Gastroesophageal sphincter (tissue), 3 donors: ENCODE measurements at regions not wholly inside any gene's neighbourhood (a gene's known extent, or its start where the extent isn't known, plus 50 kb on each side); places are given as distances from the start of the nearest gene placed in this dataset.

Source experiments
- EP300 ChIP-seq: sonication (generic); formaldehyde crosslinking; IDR thresholded peaks from one replicate; pipeline ENCODE4 v1.6.1; 2017; ENCODE audit warnings: antibody characterized with exemption, mild to moderate bottlenecking
- POLR2AphosphoS5 ChIP-seq: sonication (generic); formaldehyde crosslinking; IDR thresholded peaks from one replicate; pipeline ENCODE4 v1.6.1; 2017; ENCODE audit warnings: antibody characterized with exemption
- TF ChIP-seq, protein P1 (sequence below), 4 experiments: fragments of 200-600 bp in 2 of 4; fragments of 450-650 bp in 2 of 4; sonication (generic) in 1 of 4; IDR thresholded peaks; one replicate each; pipeline ENCODE4 v1.5.1; 2017 to 2019; ENCODE audit warnings: antibody characterized with exemption in 4 of 4, mild to moderate bottlenecking in 2 of 4, moderate library complexity in 2 of 4

DNA sequence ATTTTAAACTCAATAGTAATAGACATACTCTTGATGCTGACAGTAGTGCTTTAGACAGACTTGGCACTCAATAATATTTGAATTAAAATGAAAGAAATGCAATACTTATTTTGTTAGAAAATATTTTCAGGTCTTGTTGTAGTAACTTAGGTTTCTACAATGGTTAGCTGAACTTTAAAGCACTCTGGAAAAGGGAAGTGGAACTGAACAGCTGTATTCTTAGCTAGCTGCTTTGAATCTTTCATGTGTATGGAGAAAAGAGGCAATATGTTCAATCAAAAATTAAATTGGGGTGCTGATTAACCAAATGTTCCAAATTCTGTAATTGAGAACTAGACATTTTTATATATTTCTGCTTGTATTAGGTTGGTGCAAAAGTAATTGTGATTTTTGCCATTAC is 517.9 kb upstream of the RAG2 start:
- TF ChIP-seq, protein P1, sequence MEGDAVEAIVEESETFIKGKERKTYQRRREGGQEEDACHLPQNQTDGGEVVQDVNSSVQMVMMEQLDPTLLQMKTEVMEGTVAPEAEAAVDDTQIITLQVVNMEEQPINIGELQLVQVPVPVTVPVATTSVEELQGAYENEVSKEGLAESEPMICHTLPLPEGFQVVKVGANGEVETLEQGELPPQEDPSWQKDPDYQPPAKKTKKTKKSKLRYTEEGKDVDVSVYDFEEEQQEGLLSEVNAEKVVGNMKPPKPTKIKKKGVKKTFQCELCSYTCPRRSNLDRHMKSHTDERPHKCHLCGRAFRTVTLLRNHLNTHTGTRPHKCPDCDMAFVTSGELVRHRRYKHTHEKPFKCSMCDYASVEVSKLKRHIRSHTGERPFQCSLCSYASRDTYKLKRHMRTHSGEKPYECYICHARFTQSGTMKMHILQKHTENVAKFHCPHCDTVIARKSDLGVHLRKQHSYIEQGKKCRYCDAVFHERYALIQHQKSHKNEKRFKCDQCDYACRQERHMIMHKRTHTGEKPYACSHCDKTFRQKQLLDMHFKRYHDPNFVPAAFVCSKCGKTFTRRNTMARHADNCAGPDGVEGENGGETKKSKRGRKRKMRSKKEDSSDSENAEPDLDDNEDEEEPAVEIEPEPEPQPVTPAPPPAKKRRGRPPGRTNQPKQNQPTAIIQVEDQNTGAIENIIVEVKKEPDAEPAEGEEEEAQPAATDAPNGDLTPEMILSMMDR (IDR thresholded peaks at IDR 0.05) = no peak
- TF ChIP-seq EP300 (no peak), POLR2AphosphoS5 (no peak)
